ENCODE measurements at regions not wholly inside any gene's neighbourhood (a gene's known extent, or its start where the extent isn't known, plus 50 kb on each side); places are given as distances from the start of the nearest gene placed in this dataset.

GRCh38 chr2:67169417-67170140 is 227.6 kb upstream of the ETAA1 start:
- Histone ChIP-seq H3K36me3 (ENCODE audit: control insufficient read depth in 2 of 2, extremely low read depth in 1 of 2, insufficient read depth in 2 of 2, low read length in 2 of 2) (no peaks in the 10 kb centered on the region), H3K9me1 (replicated peaks; ENCODE audit: control insufficient read depth, extremely low read depth, insufficient read depth, low read length) (no peaks in the 10 kb centered on the region), H3K27ac (ENCODE audit: insufficient read depth, low read depth, low read length) (no peak overlapping the region), H2AFZ (ENCODE audit: low read depth, low read length) (no peak overlapping the region), H3K4me2 (ENCODE audit: insufficient read depth, low read length) (no peak overlapping the region), H3K4me3 (replicated peaks in 1 of 3; ENCODE audit: insufficient read depth in 1 of 3, low read depth in 1 of 3, low read length in 3 of 3) (no peak overlapping the region), H3K79me2 (ENCODE audit: control insufficient read depth, insufficient read depth, low read length) (no peaks in the 10 kb centered on the region), H3K4me1 (ENCODE audit: control insufficient read depth, extremely low read depth, insufficient read depth, low read length) (no peaks in the 10 kb centered on the region), H4K20me1 (replicated peaks; ENCODE audit: control insufficient read depth, extremely low read depth, insufficient read depth, low read length) (no peaks in the 10 kb centered on the region), H3K9ac (replicated peaks; ENCODE audit: extremely low read depth, insufficient read depth, low read length) (no peak overlapping the region), H3K9me3 (replicated peaks; ENCODE audit: control insufficient read depth, insufficient read depth, low read length) (no peaks in the 10 kb centered on the region), H3K27me3 (ENCODE audit: control insufficient read depth in 2 of 2, insufficient read depth in 2 of 2, low read length in 2 of 2) (no peaks in the 10 kb centered on the region)
- DNase-seq (ENCODE audit: low read depth, low spot score) (no peak), FAIRE-seq (no peak)
- ChIA-PET CTCF (interaction anchor here (1.4 kb wide), 1 partner anchor 14 kb away, joined by 4 read pairs; no protein-coding TSS in a partner anchor), POLR2A (interaction anchor here (0.7 kb wide), 1 partner anchor 1463 kb away, joined by 3 read pairs; no protein-coding TSS in a partner anchor)
- TF ChIP-seq JUN (IDR thresholded peaks at IDR 0.05; ENCODE audit: borderline replicate concordance, insufficient read depth, insufficient read length, low read depth) (no peak), POLR2AphosphoS5 (IDR thresholded peaks at IDR 0.05; ENCODE audit: insufficient read depth, low read depth, low read length) (no peak), MYC (IDR thresholded peaks at IDR 0.05; ENCODE audit: low read depth, low read length) (no peak), GATA2 (IDR thresholded peaks at IDR 0.05; ENCODE audit: insufficient read depth, insufficient read length, low read depth, low read length) (no peak), EZH2 (IDR thresholded peaks at IDR 0.05; ENCODE audit: borderline replicate concordance, low read depth, low read length, severe bottlenecking) (no peak), MAX (IDR thresholded peaks at IDR 0.05; ENCODE audit: insufficient read depth, insufficient read length) (no peak), POLR2A (IDR thresholded peaks at IDR 0.05; ENCODE audit: low read depth, low read length) (no peak), CTCF (IDR thresholded peaks at IDR 0.05; ENCODE audit: extremely low read depth in 1 of 2, insufficient read depth in 1 of 2, low read depth in 1 of 2, low read length in 2 of 2) (no peak), FOS (IDR thresholded peaks at IDR 0.05; ENCODE audit: borderline replicate concordance, insufficient read depth, low read length) (no peak)
- BruUV-seq (replicated peaks) = no TSS peak
- dilution Hi-C loops (cut with MboI; ENCODE audit: extremely low pct_ligation_motif_present, low sequenced_read_pairs) = no loop called here
- intact Hi-C loops (cut with micrococcal nuclease) = no loop called here

Measured in endothelial cell of umbilical vein (primary cell).